SK-N-MC (cell line): ENCODE measurements at regions not wholly inside any gene's neighbourhood (a gene's known extent, or its start where the extent isn't known, plus 50 kb on each side); places are given as distances from the start of the nearest gene placed in this dataset.

Experiments
- DNase-seq: peaks from one replicate; pipeline ENCODE4 v3.0.0-alpha.2; 2011; ENCODE audit warnings: low read depth, low spot score
- H3K27ac ChIP-seq: fragments of 200-600 bp; sonication (generic); 2 replicates; pipeline ENCODE4 v1.5.1; 2016; ENCODE audit warnings: mixed run types
- H3K36me3 ChIP-seq: fragments of 200-600 bp; sonication (generic); 2 replicates; pipeline ENCODE4 v1.6.1; 2017; ENCODE audit warnings: antibody characterized with exemption, low read length, mixed read lengths; ENCODE audit not compliant: insufficient read depth
- H3K4me3 ChIP-seq: fragments of 200-600 bp; sonication (generic); 2 replicates; pipeline ENCODE4 v1.5.1; 2016
- H3K9ac ChIP-seq: fragments of 200-600 bp; sonication (generic); 2 replicates; pipeline ENCODE4 v1.8.0; 2017; ENCODE audit warnings: mixed run types, mixed read lengths; ENCODE audit not compliant: insufficient read length
- H3K9me3 ChIP-seq: fragments of 200-600 bp; sonication (generic); 2 replicates; pipeline ENCODE4 v1.6.1; 2017; ENCODE audit warnings: low read depth, mild to moderate bottlenecking, antibody characterized with exemption, low read length, moderate library complexity, mixed read lengths
- EZH2 ChIP-seq: fragments of 200-600 bp; sonication (generic); IDR thresholded peaks from one replicate; pipeline ENCODE4 v1.6.1; 2017; ENCODE audit warnings: antibody characterized with exemption
- FOXP2 ChIP-seq: optimal IDR thresholded peaks from 2 replicates; pipeline ENCODE3; 2011; ENCODE audit warnings: mild to moderate bottlenecking, moderate library complexity; ENCODE audit not compliant: insufficient read depth; ENCODE audit errors: extremely low read length, control extremely low read depth
- POLR2AphosphoS5 ChIP-seq: IDR thresholded peaks from 2 replicates; pipeline ENCODE4 v1.6.1; 2012; ENCODE audit warnings: mild to moderate bottlenecking, low read depth, low read length, borderline replicate concordance

DNA sequence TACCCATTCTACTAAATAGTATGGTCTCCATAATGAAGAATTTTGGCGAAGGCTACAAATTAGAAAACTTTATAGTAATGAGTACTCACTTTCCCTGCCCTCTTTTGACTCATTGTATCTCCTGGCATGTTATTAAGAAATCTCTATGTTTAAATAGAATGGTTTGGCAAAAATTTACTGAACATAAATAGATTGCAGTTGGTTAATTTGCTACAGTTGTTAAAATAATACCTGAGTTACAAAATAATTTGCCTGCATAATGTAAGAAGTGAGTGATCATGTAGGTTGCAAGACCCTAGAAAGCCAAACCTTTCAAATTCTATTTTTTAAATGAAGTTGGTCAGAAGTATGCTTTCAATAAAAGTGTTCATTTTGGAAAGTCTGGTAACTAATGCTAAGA, 176.8 kb upstream of the AHR start:
- H3K4me3 ChIP-seq, result no peak overlapping the region
- TF ChIP-seq POLR2AphosphoS5, result no peak
- TF ChIP-seq EZH2, result no peak
- TF ChIP-seq FOXP2, result no peak
- no peak for DNase-seq
- no peak overlapping the region for H3K9ac ChIP-seq
- H3K9me3 ChIP-seq, result no peaks in the 10 kb centered on the region
- no peak overlapping the region for H3K27ac ChIP-seq
- no peaks in the 10 kb centered on the region for H3K36me3 ChIP-seq

GRCh38 chr7:17123020-17123419, 175.4 kb upstream of the AHR start:
- TF ChIP-seq EZH2, result no peak
- no peak for TF ChIP-seq FOXP2
- no peak for TF ChIP-seq POLR2AphosphoS5
- H3K9me3 ChIP-seq, result no peaks in the 10 kb centered on the region
- no peak for DNase-seq
- no peak overlapping the region for H3K4me3 ChIP-seq
- no peaks in the 10 kb centered on the region for H3K36me3 ChIP-seq
- H3K27ac ChIP-seq, result no peak overlapping the region
- H3K9ac ChIP-seq, result no peak overlapping the region

- TF ChIP-seq POLR2AphosphoS5, result no peak
- TF ChIP-seq EZH2, result no peak
- no peak for TF ChIP-seq FOXP2
- Histone ChIP-seq H3K27ac (no peak overlapping the region), H3K4me3 (no peak overlapping the region), H3K36me3 (no peaks in the 10 kb centered on the region), H3K9me3 (no peaks in the 10 kb centered on the region), H3K9ac (no peak overlapping the region)
- DNase-seq, result no peak
These were observed 171.8 kb upstream of the AHR start for GRCh38 chr7:17126413-17127268.

GRCh38 chr7:17129218-17129617, 169.2 kb upstream of the AHR start:
- no peak for DNase-seq
- H3K9ac ChIP-seq, result no peak overlapping the region
- no peaks in the 10 kb centered on the region for H3K36me3 ChIP-seq
- no peak overlapping the region for H3K27ac ChIP-seq
- H3K4me3 ChIP-seq, result no peak overlapping the region
- TF ChIP-seq POLR2AphosphoS5, result no peak
- no peak for TF ChIP-seq EZH2
- TF ChIP-seq FOXP2, result no peak
- H3K9me3 ChIP-seq, result no peaks in the 10 kb centered on the region

- Histone ChIP-seq H3K36me3 (no peaks in the 10 kb centered on the region), H3K9me3 (no peaks in the 10 kb centered on the region), H3K27ac (no peak overlapping the region), H3K4me3 (no peak overlapping the region), H3K9ac (no peak overlapping the region)
- no peak for DNase-seq
- TF ChIP-seq EZH2 (no peak), FOXP2 (no peak), POLR2AphosphoS5 (no peak)
These were observed 168.0 kb upstream of the AHR start for GRCh38 chr7:17130281-17131059.

- H3K36me3 ChIP-seq, result no peaks in the 10 kb centered on the region
These were observed 167.4 kb upstream of the AHR start for GRCh38 chr7:17131060-17131345.

GRCh38 chr7:17131983-17132655, 166.3 kb upstream of the AHR start:
- Histone ChIP-seq H3K4me3 (no peak overlapping the region), H3K36me3 (no peaks in the 10 kb centered on the region), H3K9me3 (no peaks in the 10 kb centered on the region), H3K9ac (no peak overlapping the region), H3K27ac (no peak overlapping the region)
- TF ChIP-seq FOXP2, result no peak
- TF ChIP-seq POLR2AphosphoS5, result no peak
- no peak for TF ChIP-seq EZH2
- no peak for DNase-seq

More at GRCh38 chr7:17131060-17131345, 167.4 kb upstream of the AHR start:
- no peak overlapping the region for H3K27ac ChIP-seq
- DNase-seq, result no peak
- no peak overlapping the region for H3K4me3 ChIP-seq
- no peaks in the 10 kb centered on the region for H3K9me3 ChIP-seq
- TF ChIP-seq EZH2, result no peak
- no peak for TF ChIP-seq FOXP2
- no peak for TF ChIP-seq POLR2AphosphoS5
- H3K9ac ChIP-seq, result no peak overlapping the region

DNA sequence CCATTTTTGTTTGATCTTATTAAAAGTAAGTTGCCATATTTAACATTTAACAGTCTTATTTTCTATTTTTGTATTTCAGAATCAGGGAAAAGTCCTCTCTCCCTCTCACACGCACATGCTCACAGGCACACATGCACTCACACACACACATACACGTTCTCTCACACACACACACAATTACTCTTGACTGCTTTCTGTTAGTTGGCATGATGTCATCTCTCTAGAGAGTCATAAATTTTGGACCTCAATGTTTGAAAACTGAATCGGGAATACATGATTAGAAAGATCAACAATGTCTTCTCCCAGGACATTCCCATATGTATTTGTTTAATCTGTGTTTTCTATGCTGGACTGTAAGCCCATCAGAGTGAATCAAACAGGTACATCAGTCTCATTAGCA, 165.7 kb upstream of the AHR start:
- no peak for DNase-seq
- no peak overlapping the region for H3K9ac ChIP-seq
- no peaks in the 10 kb centered on the region for H3K9me3 ChIP-seq
- no peak for TF ChIP-seq POLR2AphosphoS5
- no peak for TF ChIP-seq FOXP2
- no peak for TF ChIP-seq EZH2
- H3K27ac ChIP-seq, result no peak overlapping the region
- H3K4me3 ChIP-seq, result no peak overlapping the region
- H3K36me3 ChIP-seq, result no peaks in the 10 kb centered on the region
